PFSK-1 (cell line): ENCODE measurements at regions not wholly inside any gene's neighbourhood (a gene's known extent, or its start where the extent isn't known, plus 50 kb on each side); places are given as distances from the start of the nearest gene placed in this dataset.

Source experiments
- FOXP2 ChIP-seq: optimal IDR thresholded peaks from 2 replicates; pipeline ENCODE3; 2011; ENCODE audit warnings: borderline replicate concordance, control low read depth, inconsistent platforms; ENCODE audit not compliant: insufficient read depth; ENCODE audit errors: extremely low read length, extremely low read depth
- POLR2AphosphoS5 ChIP-seq: IDR thresholded peaks from 2 replicates; pipeline ENCODE4 v1.6.1; 2012; ENCODE audit warnings: low read depth, mild to moderate bottlenecking, control low read depth, low read length, moderate library complexity
- REST ChIP-seq, 2 experiments: IDR thresholded peaks; 2 replicates each; pipeline versions ENCODE4 v1.6.1 to v1.8.0; 2011 to 2012; ENCODE audit warnings: low read depth in 2 of 2, low read length in 2 of 2, control low read depth in 1 of 2, inconsistent platforms in 1 of 2, mild to moderate bottlenecking in 1 of 2, moderate library complexity in 1 of 2; ENCODE audit not compliant: insufficient read depth in 1 of 2
- SIN3A ChIP-seq: IDR thresholded peaks from 2 replicates; pipeline ENCODE4 v1.6.1; 2012; ENCODE audit warnings: mild to moderate bottlenecking, low read length, moderate library complexity, borderline replicate concordance; ENCODE audit not compliant: insufficient read depth
- TAF1 ChIP-seq: IDR thresholded peaks from 2 replicates; pipeline ENCODE4 v1.6.1; 2012; ENCODE audit warnings: low read length, control low read depth, borderline replicate concordance; ENCODE audit not compliant: insufficient read depth

- no peak for TF ChIP-seq TAF1
- no peak for TF ChIP-seq REST (IDR thresholded peaks at IDR 0.05; ENCODE audit: insufficient read depth in 1 of 2, low read depth in 2 of 2, low read length in 2 of 2)
- TF ChIP-seq POLR2AphosphoS5 = no peak
- TF ChIP-seq FOXP2 = no peak
- no peak for TF ChIP-seq SIN3A
These were observed 107.2 kb upstream of the FOXA2 start for GRCh38 chr20:22691369-22692118.

GRCh38 chr20:22692119-22692475 lies 107.7 kb upstream of the FOXA2 start:
- TF ChIP-seq TAF1 (no peak), REST (IDR thresholded peaks at IDR 0.05; ENCODE audit: insufficient read depth in 1 of 2, low read depth in 2 of 2, low read length in 2 of 2) (no peak), SIN3A (no peak), FOXP2 (no peak), POLR2AphosphoS5 (no peak)

GRCh38 chr20:22696759-22697158 lies 112.4 kb upstream of the FOXA2 start:
- TF ChIP-seq REST (IDR thresholded peaks at IDR 0.05; ENCODE audit: insufficient read depth in 1 of 2, low read depth in 2 of 2, low read length in 2 of 2) (no peak), TAF1 (no peak)

DNA sequence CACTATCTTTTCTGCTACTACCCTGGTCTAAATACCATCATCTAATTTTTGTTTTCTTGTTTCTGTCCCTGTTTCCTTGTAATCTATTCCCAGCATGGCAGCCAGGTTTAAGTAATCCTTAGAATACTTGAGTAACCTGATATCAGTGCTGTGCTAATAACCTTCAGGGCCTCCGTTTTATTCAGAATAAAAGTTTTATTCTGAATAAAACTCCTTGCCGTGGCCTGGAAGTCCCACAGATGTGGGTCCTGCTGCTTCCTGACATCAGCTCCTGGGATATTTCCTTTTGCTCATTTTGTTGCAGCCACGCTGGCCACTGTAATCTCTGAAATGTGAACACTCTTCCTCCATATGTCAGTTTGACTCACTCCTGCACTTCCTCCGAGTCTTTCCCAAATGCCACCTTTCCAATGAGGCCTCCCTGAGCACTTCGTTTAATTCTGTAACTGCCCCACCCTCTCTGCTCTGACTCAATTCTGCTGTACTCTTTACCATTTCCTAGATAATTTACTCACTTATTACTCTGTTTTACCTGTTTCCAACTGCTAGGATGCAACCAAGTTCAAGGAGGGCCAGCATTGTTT lies 114.0 kb upstream of the FOXA2 start:
- no peak for TF ChIP-seq POLR2AphosphoS5
- TF ChIP-seq TAF1 = no peak
- no peak for TF ChIP-seq FOXP2
- TF ChIP-seq SIN3A = no peak
- TF ChIP-seq REST (IDR thresholded peaks at IDR 0.05; ENCODE audit: insufficient read depth in 1 of 2, low read depth in 2 of 2, low read length in 2 of 2) = no peak
